ENCODE measurements at regions not wholly inside any gene's neighbourhood (a gene's known extent, or its start where the extent isn't known, plus 50 kb on each side); places are given as distances from the start of the nearest gene placed in this dataset.

GRCh38 chr5:103375350-103375749, 116.8 kb downstream of the MACIR start:
- Histone ChIP-seq H3K27ac (ENCODE audit: low read depth, low read length) (no peak overlapping the region), H3K79me2 (ENCODE audit: insufficient read depth, low read length) (no peaks in the 10 kb centered on the region), H3K9ac (ENCODE audit: low read length) (no peak overlapping the region), H3K36me3 (ENCODE audit: insufficient read depth, low read length) (no peaks in the 10 kb centered on the region), H2AFZ (ENCODE audit: low read depth, low read length) (peak overlapping the region; percentile 37), H3K4me1 (ENCODE audit: insufficient read depth, low read length) (peaks cover 8% of the 10 kb centered on the region), H3K27me3 (ENCODE audit: insufficient read depth, low read length) (no peaks in the 10 kb centered on the region), H3K4me3 (ENCODE audit: insufficient read depth, low read depth, low read length) (no peak overlapping the region), H4K20me1 (ENCODE audit: insufficient read depth, low read length) (no peaks in the 10 kb centered on the region), H3K9me3 (ENCODE audit: insufficient read depth, low read depth, low read length) (no peaks in the 10 kb centered on the region), H3K4me2 (ENCODE audit: low read length) (peak overlapping the region; percentile 36)
- peaks cover 15% of the 10 kb centered on the region for H3K4me1 Mint-ChIP-seq (ENCODE audit: low read depth, unreplicated experiment)
- FAIRE-seq = no peak
- H3K27ac Mint-ChIP-seq (ENCODE audit: unreplicated experiment) = no peak overlapping the region
- DNase-seq (ENCODE audit: low read depth) = peak; percentile 79
- no peaks in the 10 kb centered on the region for H3K9me3 Mint-ChIP-seq (ENCODE audit: unreplicated experiment)
- H3K36me3 Mint-ChIP-seq (ENCODE audit: low read depth, unreplicated experiment) = no peaks in the 10 kb centered on the region
- TF ChIP-seq EZH2 (IDR thresholded peaks at IDR 0.05; ENCODE audit: insufficient read depth, low read length) (no peak), CTCF (IDR thresholded peaks at IDR 0.05; ENCODE audit: insufficient read depth, low read depth, low read length) (peak; percentile 19)
- no peak overlapping the region for H3K4me3 Mint-ChIP-seq (ENCODE audit: unreplicated experiment)
- no peaks in the 10 kb centered on the region for H3K27me3 Mint-ChIP-seq (ENCODE audit: low read depth, unreplicated experiment)

- Mint-ChIP-seq H3K9me3 (ENCODE audit: unreplicated experiment) (no peaks in the 10 kb centered on the region), H3K36me3 (ENCODE audit: low read depth, unreplicated experiment) (no peaks in the 10 kb centered on the region), H3K4me1 (ENCODE audit: low read depth, unreplicated experiment) (peaks cover 15% of the 10 kb centered on the region), H3K27me3 (ENCODE audit: low read depth, unreplicated experiment) (no peaks in the 10 kb centered on the region), H3K27ac (ENCODE audit: unreplicated experiment) (no peak overlapping the region), H3K4me3 (ENCODE audit: unreplicated experiment) (no peak overlapping the region)
- H3K4me3 ChIP-seq (ENCODE audit: insufficient read depth, low read depth, low read length) = no peak overlapping the region
- H3K4me2 ChIP-seq (ENCODE audit: low read length) = no peak overlapping the region
- H3K27me3 ChIP-seq (ENCODE audit: insufficient read depth, low read length) = no peaks in the 10 kb centered on the region
- no peak overlapping the region for H2AFZ ChIP-seq (ENCODE audit: low read depth, low read length)
- no peaks in the 10 kb centered on the region for H4K20me1 ChIP-seq (ENCODE audit: insufficient read depth, low read length)
- DNase-seq (ENCODE audit: low read depth) = no peak
- no peaks in the 10 kb centered on the region for H3K79me2 ChIP-seq (ENCODE audit: insufficient read depth, low read length)
- no peak for FAIRE-seq
- TF ChIP-seq CTCF (IDR thresholded peaks at IDR 0.05; ENCODE audit: insufficient read depth, low read depth, low read length) (no peak), EZH2 (IDR thresholded peaks at IDR 0.05; ENCODE audit: insufficient read depth, low read length) (no peak)
- H3K27ac ChIP-seq (ENCODE audit: low read depth, low read length) = no peak overlapping the region
- peaks cover 8% of the 10 kb centered on the region for H3K4me1 ChIP-seq (ENCODE audit: insufficient read depth, low read length)
- no peaks in the 10 kb centered on the region for H3K9me3 ChIP-seq (ENCODE audit: insufficient read depth, low read depth, low read length)
- no peak overlapping the region for H3K9ac ChIP-seq (ENCODE audit: low read length)
- H3K36me3 ChIP-seq (ENCODE audit: insufficient read depth, low read length) = no peaks in the 10 kb centered on the region
These were observed 116.0 kb downstream of the MACIR start for GRCh38 chr5:103374473-103374963.

GRCh38 chr5:103373597-103374472, 115.3 kb downstream of the MACIR start:
- no peak for TF ChIP-seq CTCF (IDR thresholded peaks at IDR 0.05; ENCODE audit: insufficient read depth, low read depth, low read length)
- TF ChIP-seq EZH2 (IDR thresholded peaks at IDR 0.05; ENCODE audit: insufficient read depth, low read length) = no peak
- H3K4me1 ChIP-seq (ENCODE audit: insufficient read depth, low read length) = peaks cover 8% of the 10 kb centered on the region
- FAIRE-seq (no peak), DNase-seq (ENCODE audit: low read depth) (no peak)
- Mint-ChIP-seq H3K27me3 (ENCODE audit: low read depth, unreplicated experiment) (no peaks in the 10 kb centered on the region), H3K9me3 (ENCODE audit: unreplicated experiment) (no peaks in the 10 kb centered on the region), H3K4me1 (ENCODE audit: low read depth, unreplicated experiment) (peaks cover 14% of the 10 kb centered on the region), H3K4me3 (ENCODE audit: unreplicated experiment) (no peak overlapping the region), H3K27ac (ENCODE audit: unreplicated experiment) (no peak overlapping the region), H3K36me3 (ENCODE audit: low read depth, unreplicated experiment) (no peaks in the 10 kb centered on the region)
- no peaks in the 10 kb centered on the region for H3K79me2 ChIP-seq (ENCODE audit: insufficient read depth, low read length)
- no peaks in the 10 kb centered on the region for H4K20me1 ChIP-seq (ENCODE audit: insufficient read depth, low read length)
- H3K27ac ChIP-seq (ENCODE audit: low read depth, low read length) = no peak overlapping the region
- H2AFZ ChIP-seq (ENCODE audit: low read depth, low read length) = no peak overlapping the region
- H3K9ac ChIP-seq (ENCODE audit: low read length) = no peak overlapping the region
- no peak overlapping the region for H3K4me3 ChIP-seq (ENCODE audit: insufficient read depth, low read depth, low read length)
- no peak overlapping the region for H3K4me2 ChIP-seq (ENCODE audit: low read length)
- H3K27me3 ChIP-seq (ENCODE audit: insufficient read depth, low read length) = no peaks in the 10 kb centered on the region
- no peaks in the 10 kb centered on the region for H3K36me3 ChIP-seq (ENCODE audit: insufficient read depth, low read length)
- H3K9me3 ChIP-seq (ENCODE audit: insufficient read depth, low read depth, low read length) = no peaks in the 10 kb centered on the region

Data from astrocyte (in vitro differentiated cells and primary cell).